ENCODE measurements at regions not wholly inside any gene's neighbourhood (a gene's known extent, or its start where the extent isn't known, plus 50 kb on each side); places are given as distances from the start of the nearest gene placed in this dataset.
"Not testable (repeated sequence)": the region's sequence is repeated elsewhere in the genome, so short reads cannot be mapped to it uniquely, and the experiment has no call there.

DNA sequence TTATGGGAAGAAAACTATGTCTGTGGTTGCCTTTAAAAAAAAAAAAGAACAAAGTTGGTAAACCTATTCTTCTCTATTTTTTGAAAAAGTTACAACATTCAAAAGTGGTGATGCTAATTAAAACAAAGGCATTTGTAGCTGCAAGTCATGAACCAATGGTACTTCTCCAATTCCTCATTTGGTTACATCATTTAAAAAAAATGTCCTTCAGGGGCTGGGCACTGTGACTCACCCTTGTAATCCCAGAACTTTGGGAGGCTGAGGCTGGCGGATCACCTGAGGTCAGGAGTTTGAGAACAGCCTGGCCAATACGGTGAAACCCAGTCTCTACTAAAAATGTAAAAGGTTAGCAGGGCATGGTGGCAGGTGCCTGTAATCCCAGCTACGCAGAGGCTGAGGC lies 574.6 kb downstream of the VGLL3 start:
- H3K4me1 ChIP-seq (ENCODE audit: control insufficient read depth in 1 of 2, insufficient read depth in 2 of 2, low read length in 2 of 2) = no peaks in the 10 kb centered on the region
- H3K27me3 ChIP-seq (ENCODE audit: low read depth, low read length) = no peaks in the 10 kb centered on the region
- no peaks in the 10 kb centered on the region for H3K9me3 ChIP-seq (ENCODE audit: control insufficient read depth in 1 of 2, low read length in 2 of 2)
- no peak overlapping the region for H3K4me3 ChIP-seq (ENCODE audit: low read depth in 1 of 2, low read length in 2 of 2)
- no peaks in the 10 kb centered on the region for H3K36me3 ChIP-seq (ENCODE audit: control insufficient read depth in 1 of 2, insufficient read depth in 2 of 2, low read length in 2 of 2)
- no peak overlapping the region for H3K27ac ChIP-seq (ENCODE audit: low read length)

DNA sequence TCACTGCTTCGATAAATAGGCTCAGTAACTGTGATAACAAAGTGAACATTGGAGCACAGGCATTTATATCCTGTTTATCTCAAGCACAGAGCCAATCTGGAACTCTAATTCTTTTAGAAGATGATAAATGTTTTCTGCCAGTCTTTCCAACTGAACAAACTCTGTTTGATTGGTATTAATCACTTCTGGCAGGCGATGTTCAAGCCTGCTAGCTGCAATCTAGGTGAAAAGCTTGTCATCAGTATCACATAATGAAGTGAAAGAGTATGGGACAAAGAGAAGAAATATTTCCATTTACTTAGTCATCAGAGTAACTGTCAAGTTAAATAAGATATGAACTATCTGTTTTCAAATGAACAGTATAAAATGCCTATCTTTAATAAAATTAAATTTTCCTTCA lies 577.3 kb downstream of the VGLL3 start:
- Histone ChIP-seq H3K27ac (ENCODE audit: low read length) (no peak overlapping the region), H3K27me3 (ENCODE audit: low read depth, low read length) (no peaks in the 10 kb centered on the region), H3K4me1 (ENCODE audit: control insufficient read depth in 1 of 2, insufficient read depth in 2 of 2, low read length in 2 of 2) (no peaks in the 10 kb centered on the region), H3K36me3 (ENCODE audit: control insufficient read depth in 1 of 2, insufficient read depth in 2 of 2, low read length in 2 of 2) (no peaks in the 10 kb centered on the region), H3K9me3 (ENCODE audit: control insufficient read depth in 1 of 2, low read length in 2 of 2) (no peaks in the 10 kb centered on the region), H3K4me3 (ENCODE audit: low read depth in 1 of 2, low read length in 2 of 2) (no peak overlapping the region)

DNA sequence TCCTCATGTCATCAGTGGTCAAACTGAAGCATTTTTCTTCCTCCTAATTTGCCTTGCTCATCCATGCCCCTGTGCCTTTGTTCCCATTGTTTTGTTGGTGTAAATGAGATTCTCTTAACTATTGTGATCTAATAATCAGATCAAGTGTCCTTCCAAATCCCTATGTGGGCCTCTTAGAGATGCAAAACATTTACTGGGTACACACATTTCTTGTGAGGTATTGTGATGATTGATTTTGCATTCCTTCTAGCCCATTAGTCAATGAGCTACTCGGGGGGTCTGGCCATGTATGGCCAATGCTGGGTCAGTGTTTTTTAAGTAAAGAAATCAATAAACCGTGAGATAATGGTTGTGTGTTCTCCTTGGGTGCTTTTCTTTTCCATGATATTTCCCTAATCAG lies 580.4 kb downstream of the VGLL3 start:
- Histone ChIP-seq H3K9me3 (ENCODE audit: control insufficient read depth in 1 of 2, low read length in 2 of 2) (no peaks in the 10 kb centered on the region), H3K4me3 (ENCODE audit: low read depth in 1 of 2, low read length in 2 of 2) (no peak overlapping the region), H3K27me3 (ENCODE audit: low read depth, low read length) (no peaks in the 10 kb centered on the region), H3K27ac (ENCODE audit: low read length) (no peak overlapping the region), H3K36me3 (ENCODE audit: control insufficient read depth in 1 of 2, insufficient read depth in 2 of 2, low read length in 2 of 2) (no peaks in the 10 kb centered on the region), H3K4me1 (ENCODE audit: control insufficient read depth in 1 of 2, insufficient read depth in 2 of 2, low read length in 2 of 2) (no peaks in the 10 kb centered on the region)

DNA sequence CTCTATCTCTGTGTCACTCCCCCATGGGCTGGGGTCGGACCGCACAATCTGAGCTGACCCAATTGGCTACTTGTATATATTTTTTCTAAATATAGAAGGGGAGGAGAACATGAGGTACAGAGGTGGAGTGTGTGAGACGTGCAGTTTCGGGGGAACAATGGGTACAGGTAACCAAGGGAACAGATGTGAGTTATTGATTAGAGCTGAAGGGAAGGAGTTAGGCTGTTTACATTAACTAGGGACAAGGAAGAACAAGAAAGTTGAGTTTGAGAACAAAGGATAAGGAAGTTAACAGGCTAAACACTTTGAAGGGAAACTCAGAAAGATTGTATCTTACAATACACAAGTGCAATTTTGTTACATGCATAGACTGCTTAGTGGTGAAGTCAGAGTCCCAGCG lies 601.2 kb downstream of the VGLL3 start:
- not testable (repeated sequence) for H3K9me3 ChIP-seq (ENCODE audit: control insufficient read depth in 1 of 2, low read length in 2 of 2); H3K27ac ChIP-seq (ENCODE audit: low read length); H3K27me3 ChIP-seq (ENCODE audit: low read depth, low read length); H3K4me3 ChIP-seq (ENCODE audit: low read depth in 1 of 2, low read length in 2 of 2); H3K4me1 ChIP-seq (ENCODE audit: control insufficient read depth in 1 of 2, insufficient read depth in 2 of 2, low read length in 2 of 2); H3K36me3 ChIP-seq (ENCODE audit: control insufficient read depth in 1 of 2, insufficient read depth in 2 of 2, low read length in 2 of 2)

DNA sequence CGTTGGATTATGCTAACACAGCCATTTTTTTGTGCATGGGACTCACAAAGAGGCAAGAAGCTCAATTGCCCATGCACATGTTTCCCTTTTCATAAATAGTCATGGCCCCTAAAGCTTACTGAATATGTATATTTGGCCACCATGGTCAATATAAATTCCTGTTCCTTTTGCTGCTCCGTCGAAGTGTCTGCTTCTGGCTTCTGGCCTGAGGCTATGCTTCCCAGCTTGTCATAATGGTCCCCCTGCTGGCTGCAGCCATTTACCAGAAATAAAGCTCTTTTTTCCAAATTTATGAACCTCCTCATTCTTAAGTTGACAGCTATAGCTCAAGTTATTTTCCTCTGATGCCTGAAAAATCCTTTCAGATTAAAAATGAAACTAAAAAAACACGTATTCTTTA lies 602.1 kb downstream of the VGLL3 start:
- Histone ChIP-seq H3K4me3 (ENCODE audit: low read depth in 1 of 2, low read length in 2 of 2) (no peak overlapping the region), H3K36me3 (ENCODE audit: control insufficient read depth in 1 of 2, insufficient read depth in 2 of 2, low read length in 2 of 2) (no peaks in the 10 kb centered on the region), H3K9me3 (ENCODE audit: control insufficient read depth in 1 of 2, low read length in 2 of 2) (no peaks in the 10 kb centered on the region), H3K27me3 (ENCODE audit: low read depth, low read length) (no peaks in the 10 kb centered on the region), H3K4me1 (ENCODE audit: control insufficient read depth in 1 of 2, insufficient read depth in 2 of 2, low read length in 2 of 2) (no peaks in the 10 kb centered on the region), H3K27ac (ENCODE audit: low read length) (no peak overlapping the region)

DNA sequence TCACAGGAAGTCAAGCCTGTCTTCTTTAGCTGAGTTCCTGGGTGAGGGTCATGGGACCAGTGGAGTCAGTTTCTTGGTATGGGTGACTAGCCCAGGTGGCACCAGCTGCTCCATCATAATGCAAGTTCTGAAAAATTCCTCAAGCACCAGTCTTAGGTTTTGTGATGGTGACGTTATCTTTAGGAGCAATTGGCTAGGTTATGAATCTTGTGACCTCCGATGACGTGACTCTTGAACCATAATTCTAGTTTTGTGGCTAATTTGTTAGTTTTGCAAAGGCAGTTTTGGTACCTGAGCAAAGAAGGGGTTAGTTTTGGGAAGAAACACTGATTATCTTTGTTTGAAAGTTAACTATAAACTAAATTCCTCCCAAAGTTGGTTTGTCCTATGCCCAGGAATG lies 608.4 kb downstream of the VGLL3 start:
- no peaks in the 10 kb centered on the region for H3K4me1 ChIP-seq (ENCODE audit: control insufficient read depth in 1 of 2, insufficient read depth in 2 of 2, low read length in 2 of 2)
- H3K27me3 ChIP-seq (ENCODE audit: low read depth, low read length) = no peaks in the 10 kb centered on the region
- H3K36me3 ChIP-seq (ENCODE audit: control insufficient read depth in 1 of 2, insufficient read depth in 2 of 2, low read length in 2 of 2) = no peaks in the 10 kb centered on the region
- no peak overlapping the region for H3K4me3 ChIP-seq (ENCODE audit: low read depth in 1 of 2, low read length in 2 of 2)
- H3K27ac ChIP-seq (ENCODE audit: low read length) = no peak overlapping the region
- H3K9me3 ChIP-seq (ENCODE audit: control insufficient read depth in 1 of 2, low read length in 2 of 2) = no peaks in the 10 kb centered on the region

DNA sequence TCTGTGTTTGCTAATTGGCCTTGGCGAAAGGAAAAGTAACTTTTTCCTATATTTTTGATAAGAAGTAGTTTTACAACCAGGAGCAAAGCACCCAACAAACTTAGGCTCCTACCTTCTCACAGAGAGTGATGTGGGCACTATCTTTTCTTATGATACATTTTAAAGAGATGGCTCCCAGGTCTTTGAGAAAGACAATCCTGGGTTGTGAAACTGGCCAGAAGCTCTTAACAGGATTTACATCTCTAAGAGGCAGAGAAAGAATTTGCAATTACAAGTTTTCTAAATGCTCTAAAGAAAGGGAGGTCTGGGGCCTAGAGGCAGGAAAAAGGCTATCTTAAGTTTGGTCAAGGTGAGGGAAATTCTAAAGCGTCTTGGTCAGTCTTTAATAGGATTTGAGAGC lies 609.7 kb downstream of the VGLL3 start:
- Histone ChIP-seq H3K4me3 (ENCODE audit: low read depth in 1 of 2, low read length in 2 of 2) (no peak overlapping the region), H3K27me3 (ENCODE audit: low read depth, low read length) (no peaks in the 10 kb centered on the region), H3K9me3 (ENCODE audit: control insufficient read depth in 1 of 2, low read length in 2 of 2) (no peaks in the 10 kb centered on the region), H3K36me3 (ENCODE audit: control insufficient read depth in 1 of 2, insufficient read depth in 2 of 2, low read length in 2 of 2) (no peaks in the 10 kb centered on the region), H3K27ac (ENCODE audit: low read length) (no peak overlapping the region), H3K4me1 (ENCODE audit: control insufficient read depth in 1 of 2, insufficient read depth in 2 of 2, low read length in 2 of 2) (no peaks in the 10 kb centered on the region)

DNA sequence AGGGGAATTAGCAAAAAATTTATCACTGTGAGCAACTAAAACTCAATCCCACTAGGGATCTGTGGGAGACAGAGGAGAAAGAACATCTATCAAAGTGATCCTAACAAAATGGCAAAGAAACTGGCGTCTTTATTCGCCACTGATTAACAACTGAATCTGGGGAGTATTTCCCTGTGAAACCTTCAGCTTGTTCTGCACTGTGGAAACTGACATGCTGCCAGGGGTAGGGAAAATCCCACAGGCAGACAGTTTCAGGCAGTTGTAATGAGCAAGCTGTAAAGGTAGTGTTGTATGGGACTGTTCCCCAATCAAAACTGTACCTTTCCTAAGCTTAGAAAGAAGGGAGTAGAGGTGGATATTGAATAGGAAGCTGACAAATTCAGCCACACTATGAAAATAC lies 611.7 kb downstream of the VGLL3 start:
- Histone ChIP-seq H3K27ac (ENCODE audit: low read length) (no peak overlapping the region), H3K36me3 (ENCODE audit: control insufficient read depth in 1 of 2, insufficient read depth in 2 of 2, low read length in 2 of 2) (no peaks in the 10 kb centered on the region), H3K27me3 (ENCODE audit: low read depth, low read length) (no peaks in the 10 kb centered on the region), H3K9me3 (ENCODE audit: control insufficient read depth in 1 of 2, low read length in 2 of 2) (no peaks in the 10 kb centered on the region), H3K4me1 (ENCODE audit: control insufficient read depth in 1 of 2, insufficient read depth in 2 of 2, low read length in 2 of 2) (no peaks in the 10 kb centered on the region), H3K4me3 (ENCODE audit: low read depth in 1 of 2, low read length in 2 of 2) (no peak overlapping the region)

DNA sequence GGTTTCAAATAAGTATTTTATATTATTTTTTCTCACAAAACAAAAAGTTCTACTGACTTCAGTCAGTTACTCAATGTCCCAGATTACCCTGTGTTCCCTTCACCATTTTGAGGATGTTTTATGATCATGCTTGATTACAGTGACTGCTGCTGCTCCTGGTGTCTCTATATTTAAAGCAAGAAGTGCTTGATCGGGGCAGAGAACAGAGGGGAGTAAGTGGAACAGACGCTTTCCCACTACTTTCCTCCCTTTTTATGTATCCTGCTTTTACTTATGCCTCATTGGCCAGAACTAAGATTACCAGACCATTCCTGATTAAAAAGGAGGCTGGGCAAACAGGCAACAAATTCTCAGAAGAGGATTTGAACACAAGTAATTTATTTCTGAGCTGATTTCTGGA lies 612.1 kb downstream of the VGLL3 start:
- no peaks in the 10 kb centered on the region for H3K4me1 ChIP-seq (ENCODE audit: control insufficient read depth in 1 of 2, insufficient read depth in 2 of 2, low read length in 2 of 2)
- H3K4me3 ChIP-seq (ENCODE audit: low read depth in 1 of 2, low read length in 2 of 2) = no peak overlapping the region
- no peak overlapping the region for H3K27ac ChIP-seq (ENCODE audit: low read length)
- no peaks in the 10 kb centered on the region for H3K36me3 ChIP-seq (ENCODE audit: control insufficient read depth in 1 of 2, insufficient read depth in 2 of 2, low read length in 2 of 2)
- H3K27me3 ChIP-seq (ENCODE audit: low read depth, low read length) = no peaks in the 10 kb centered on the region
- H3K9me3 ChIP-seq (ENCODE audit: control insufficient read depth in 1 of 2, low read length in 2 of 2) = no peaks in the 10 kb centered on the region

DNA sequence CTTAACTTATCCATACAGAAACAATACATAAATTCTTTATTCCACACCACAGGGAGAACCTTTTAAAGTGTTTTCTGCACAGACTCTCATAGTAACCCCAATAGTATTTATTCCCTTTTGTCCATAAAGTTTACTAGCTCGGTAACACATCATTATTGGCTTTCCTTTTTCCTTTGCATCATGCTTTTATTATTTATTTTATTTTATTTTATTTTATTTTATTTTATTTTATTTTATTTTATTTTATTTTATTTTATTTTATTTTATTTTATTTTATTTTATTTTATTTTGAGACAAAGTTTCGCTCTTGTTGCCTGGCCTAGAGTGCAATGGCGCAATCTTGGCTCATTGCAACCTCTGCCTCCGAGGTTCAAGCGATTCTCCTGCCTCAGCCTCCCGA lies 655.4 kb downstream of the VGLL3 start:
- H3K4me3 ChIP-seq (ENCODE audit: low read depth in 1 of 2, low read length in 2 of 2); H3K9me3 ChIP-seq (ENCODE audit: control insufficient read depth in 1 of 2, low read length in 2 of 2); H3K4me1 ChIP-seq (ENCODE audit: control insufficient read depth in 1 of 2, insufficient read depth in 2 of 2, low read length in 2 of 2); H3K27me3 ChIP-seq (ENCODE audit: low read depth, low read length); H3K36me3 ChIP-seq (ENCODE audit: control insufficient read depth in 1 of 2, insufficient read depth in 2 of 2, low read length in 2 of 2); H3K27ac ChIP-seq (ENCODE audit: low read length): not testable (repeated sequence)

DNA sequence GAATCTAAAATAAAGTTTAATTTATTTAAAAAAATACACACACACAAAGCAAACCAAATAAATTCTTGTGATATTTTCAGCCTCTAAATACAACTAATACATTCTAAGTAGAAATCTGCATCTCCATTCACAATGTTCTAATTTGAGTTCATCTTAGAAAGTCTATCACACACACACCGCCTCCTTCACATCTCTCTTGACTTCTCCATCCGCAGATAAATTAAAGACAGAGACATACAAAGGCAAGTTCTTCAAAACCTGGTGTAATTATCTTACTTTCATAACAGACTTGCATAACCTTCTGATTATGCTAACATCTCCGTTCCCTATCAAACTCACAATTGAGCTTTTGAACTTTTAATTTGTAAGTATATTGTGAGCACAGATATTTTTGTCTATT lies 657.3 kb downstream of the VGLL3 start:
- Histone ChIP-seq H3K9me3 (ENCODE audit: control insufficient read depth in 1 of 2, low read length in 2 of 2) (no peaks in the 10 kb centered on the region), H3K4me3 (ENCODE audit: low read depth in 1 of 2, low read length in 2 of 2) (no peak overlapping the region), H3K27ac (ENCODE audit: low read length) (no peak overlapping the region), H3K4me1 (ENCODE audit: control insufficient read depth in 1 of 2, insufficient read depth in 2 of 2, low read length in 2 of 2) (no peaks in the 10 kb centered on the region), H3K27me3 (ENCODE audit: low read depth, low read length) (no peaks in the 10 kb centered on the region), H3K36me3 (ENCODE audit: control insufficient read depth in 1 of 2, insufficient read depth in 2 of 2, low read length in 2 of 2) (no peaks in the 10 kb centered on the region)

DNA sequence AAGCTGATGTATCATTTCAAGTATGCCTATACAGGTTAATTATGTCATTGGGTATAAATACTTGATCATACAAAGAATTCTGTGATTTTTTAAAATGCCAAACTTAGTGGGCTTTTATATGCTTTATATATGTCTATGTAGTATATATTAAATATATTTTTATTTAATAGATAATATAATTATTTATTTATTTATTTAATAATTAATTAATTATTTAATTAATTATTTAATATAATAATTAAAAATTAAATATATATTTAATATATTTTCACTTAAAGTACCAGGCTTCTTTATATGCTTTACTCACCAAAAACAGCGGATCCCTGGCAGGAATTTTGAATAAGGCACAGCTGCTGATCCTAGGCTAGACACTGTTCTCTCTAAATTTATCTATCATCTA lies 687.0 kb downstream of the VGLL3 start:
- H3K4me3 ChIP-seq (ENCODE audit: low read depth in 1 of 2, low read length in 2 of 2) = no peak overlapping the region
- H3K4me1 ChIP-seq (ENCODE audit: control insufficient read depth in 1 of 2, insufficient read depth in 2 of 2, low read length in 2 of 2) = no peaks in the 10 kb centered on the region
- H3K27ac ChIP-seq (ENCODE audit: low read length) = no peak overlapping the region
- H3K36me3 ChIP-seq (ENCODE audit: control insufficient read depth in 1 of 2, insufficient read depth in 2 of 2, low read length in 2 of 2) = no peaks in the 10 kb centered on the region
- no peaks in the 10 kb centered on the region for H3K9me3 ChIP-seq (ENCODE audit: control insufficient read depth in 1 of 2, low read length in 2 of 2)
- H3K27me3 ChIP-seq (ENCODE audit: low read depth, low read length) = no peaks in the 10 kb centered on the region
